ENCODE measurements at regions not wholly inside any gene's neighbourhood (a gene's known extent, or its start where the extent isn't known, plus 50 kb on each side); places are given as distances from the start of the nearest gene placed in this dataset.

DNA sequence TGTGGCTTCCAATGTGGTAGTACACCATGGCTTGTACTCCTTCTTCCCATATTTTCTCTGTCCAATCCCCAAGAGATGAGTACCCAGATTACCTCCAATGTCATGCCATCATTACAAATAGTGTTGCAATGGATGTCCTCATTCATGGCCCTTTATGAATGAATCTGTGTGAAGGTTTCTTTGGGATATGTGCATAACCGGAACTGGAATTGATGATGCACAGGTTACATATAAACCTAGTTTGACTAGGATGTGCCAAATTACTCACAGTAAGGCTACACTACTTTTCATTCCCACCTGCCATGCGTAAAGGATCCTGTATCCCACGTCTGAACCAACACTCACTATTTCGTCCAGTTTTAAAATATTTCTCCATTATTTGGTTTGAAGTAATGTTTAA is 173.9 kb upstream of the CXCR4 start:
- no peak overlapping the region for H3K4me3 ChIP-seq (ENCODE audit: low read length)
- no peak for DNase-seq (ENCODE audit: low read depth)
- TF ChIP-seq, protein P1, sequence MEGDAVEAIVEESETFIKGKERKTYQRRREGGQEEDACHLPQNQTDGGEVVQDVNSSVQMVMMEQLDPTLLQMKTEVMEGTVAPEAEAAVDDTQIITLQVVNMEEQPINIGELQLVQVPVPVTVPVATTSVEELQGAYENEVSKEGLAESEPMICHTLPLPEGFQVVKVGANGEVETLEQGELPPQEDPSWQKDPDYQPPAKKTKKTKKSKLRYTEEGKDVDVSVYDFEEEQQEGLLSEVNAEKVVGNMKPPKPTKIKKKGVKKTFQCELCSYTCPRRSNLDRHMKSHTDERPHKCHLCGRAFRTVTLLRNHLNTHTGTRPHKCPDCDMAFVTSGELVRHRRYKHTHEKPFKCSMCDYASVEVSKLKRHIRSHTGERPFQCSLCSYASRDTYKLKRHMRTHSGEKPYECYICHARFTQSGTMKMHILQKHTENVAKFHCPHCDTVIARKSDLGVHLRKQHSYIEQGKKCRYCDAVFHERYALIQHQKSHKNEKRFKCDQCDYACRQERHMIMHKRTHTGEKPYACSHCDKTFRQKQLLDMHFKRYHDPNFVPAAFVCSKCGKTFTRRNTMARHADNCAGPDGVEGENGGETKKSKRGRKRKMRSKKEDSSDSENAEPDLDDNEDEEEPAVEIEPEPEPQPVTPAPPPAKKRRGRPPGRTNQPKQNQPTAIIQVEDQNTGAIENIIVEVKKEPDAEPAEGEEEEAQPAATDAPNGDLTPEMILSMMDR (IDR thresholded peaks at IDR 0.05; ENCODE audit: insufficient read depth, low read depth, low read length, missing control alignments): no peak

- no peak overlapping the region for H3K4me3 ChIP-seq (ENCODE audit: low read length)
- DNase-seq (ENCODE audit: low read depth): no peak
- TF ChIP-seq, protein P1 (IDR thresholded peaks at IDR 0.05; ENCODE audit: insufficient read depth, low read depth, low read length, missing control alignments): no peak
Observed at GRCh38 chr2:136290326-136290725, 172.4 kb upstream of the CXCR4 start.

DNA sequence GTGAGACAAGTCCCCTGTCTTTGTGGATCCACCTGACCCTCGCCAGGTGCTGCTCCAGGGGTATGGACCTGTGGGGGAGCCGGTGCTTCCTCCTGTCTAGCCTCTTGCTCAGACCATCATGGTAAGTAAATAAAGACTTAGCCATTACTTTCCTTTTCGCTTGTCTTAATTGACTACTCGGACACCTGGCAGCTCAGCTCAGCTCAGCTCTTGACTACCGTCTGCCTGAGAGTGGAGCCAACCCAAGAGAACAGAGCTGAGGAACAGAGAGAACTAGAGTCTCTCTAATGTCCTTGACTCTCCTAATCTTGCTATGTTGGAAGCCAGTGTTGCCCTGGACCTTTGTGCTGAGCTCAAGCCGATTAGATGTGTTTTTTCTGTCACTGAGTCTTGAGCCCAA is 170.3 kb upstream of the CXCR4 start:
- no peak for DNase-seq (ENCODE audit: low read depth)
- TF ChIP-seq, protein P1 (IDR thresholded peaks at IDR 0.05; ENCODE audit: insufficient read depth, low read depth, low read length, missing control alignments): no peak
- no peak overlapping the region for H3K4me3 ChIP-seq (ENCODE audit: low read length)

DNA sequence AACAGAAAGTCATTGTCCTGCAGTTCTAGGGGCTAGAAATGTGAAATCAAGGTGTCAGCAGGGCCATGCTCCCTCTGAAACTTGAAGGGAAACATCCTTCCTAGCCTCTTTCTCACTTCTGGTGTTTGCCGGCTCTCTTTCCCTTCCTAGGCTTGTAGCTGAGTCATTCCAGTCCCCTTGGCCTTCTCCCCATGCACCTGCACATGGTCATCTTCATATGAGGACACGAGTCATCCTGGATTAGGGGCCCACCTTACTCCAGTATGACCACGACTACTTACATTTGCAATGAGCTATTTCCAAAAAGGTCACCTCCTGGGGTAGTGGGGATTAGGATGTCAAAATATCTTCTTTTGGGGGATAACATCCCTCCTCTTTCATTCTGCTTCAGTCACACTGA is 168.5 kb upstream of the CXCR4 start:
- DNase-seq (ENCODE audit: low read depth): no peak
- TF ChIP-seq, protein P1 (IDR thresholded peaks at IDR 0.05; ENCODE audit: insufficient read depth, low read depth, low read length, missing control alignments): no peak

DNA sequence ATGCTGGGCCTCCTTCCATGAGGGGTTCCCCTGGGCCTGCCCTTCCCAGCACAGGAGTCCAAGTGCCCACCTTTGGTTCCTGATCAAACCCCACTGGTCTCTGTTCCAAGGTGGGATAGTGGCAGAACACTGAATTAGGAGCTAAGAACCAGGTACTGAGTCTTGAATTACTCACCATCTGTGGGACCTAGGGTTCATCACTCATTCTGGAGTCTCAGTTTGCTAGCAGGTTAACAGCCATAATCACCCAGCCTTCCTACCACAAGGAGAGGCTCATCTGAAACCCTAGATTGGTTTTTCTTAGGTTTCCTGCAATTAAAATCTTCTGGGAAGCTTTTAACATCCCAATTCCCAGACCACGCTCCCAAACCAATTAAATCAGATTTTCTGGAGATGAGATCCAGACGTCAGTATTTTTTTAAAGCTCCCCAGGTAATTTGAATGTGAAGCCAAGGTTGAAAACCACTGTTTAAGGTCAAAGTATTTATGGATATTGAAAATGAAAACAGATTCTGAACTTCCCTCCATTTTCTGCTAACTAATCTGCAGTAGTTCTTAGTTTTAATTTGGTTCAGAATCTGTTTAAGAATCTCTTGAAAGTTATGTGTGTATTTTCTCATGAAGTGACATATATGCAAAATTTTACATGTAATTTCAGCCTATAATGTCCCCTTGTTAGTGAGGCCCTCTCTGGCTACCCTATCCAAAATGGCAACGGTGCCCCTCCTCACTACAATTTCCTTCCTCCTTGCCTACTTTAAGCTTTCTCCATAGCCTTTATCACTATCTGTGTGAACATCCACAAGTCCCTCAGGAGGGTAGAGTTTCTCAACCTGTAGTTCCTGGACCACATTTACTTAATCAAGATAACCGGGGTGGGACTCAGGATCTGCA is 166.5 kb upstream of the CXCR4 start:
- TF ChIP-seq, protein P1 (IDR thresholded peaks at IDR 0.05; ENCODE audit: insufficient read depth, low read depth, low read length, missing control alignments): no peak
- DNase-seq (ENCODE audit: low read depth): no peak
- H3K4me3 ChIP-seq (ENCODE audit: low read length): no peak overlapping the region

More for the DNA sequence above, 168.5 kb upstream of the CXCR4 start:
- H3K4me3 ChIP-seq (ENCODE audit: low read length): no peak overlapping the region

GRCh38 chr2:136282251-136282650 is 164.3 kb upstream of the CXCR4 start:
- DNase-seq (ENCODE audit: low read depth): no peak
- TF ChIP-seq, protein P1 (IDR thresholded peaks at IDR 0.05; ENCODE audit: insufficient read depth, low read depth, low read length, missing control alignments): no peak
- no peak overlapping the region for H3K4me3 ChIP-seq (ENCODE audit: low read length)

All from epithelial cell of esophagus (primary cell).